AG08396 (cell line): ENCODE measurements at regions not wholly inside any gene's neighbourhood (a gene's known extent, or its start where the extent isn't known, plus 50 kb on each side); places are given as distances from the start of the nearest gene placed in this dataset.
"Not testable (repeated sequence)": the region's sequence is repeated elsewhere in the genome, so short reads cannot be mapped to it uniquely, and the experiment has no call there.

Experiments used
- DNase-seq: peaks from one replicate; pipeline ENCODE4 v3.0.0; 2012; ENCODE audit warnings: low spot score, mixed read lengths

- DNase-seq: no peak
These were observed 257.1 kb downstream of the GATA3 start for GRCh38 chr10:8311526-8312070.

- no peak for DNase-seq
These were observed 257.6 kb downstream of the GATA3 start for GRCh38 chr10:8312079-8312478.

- no peak for DNase-seq
These were observed 258.3 kb downstream of the GATA3 start for GRCh38 chr10:8312781-8313180.

GRCh38 chr10:8314486-8314885 lies 260.0 kb downstream of the GATA3 start:
- no peak for DNase-seq

- no peak for DNase-seq
These were observed 261.1 kb downstream of the GATA3 start for GRCh38 chr10:8315619-8316021.

- DNase-seq: no peak
These were observed 261.8 kb downstream of the GATA3 start for GRCh38 chr10:8316284-8316683.

- not testable (repeated sequence) for DNase-seq
These were observed 263.9 kb downstream of the GATA3 start for GRCh38 chr10:8318429-8318828.

- no peak for DNase-seq
These were observed 264.5 kb downstream of the GATA3 start for GRCh38 chr10:8318956-8319355.

GRCh38 chr10:8319704-8320103 lies 265.2 kb downstream of the GATA3 start:
- no peak for DNase-seq

- no peak for DNase-seq
These were observed 267.5 kb downstream of the GATA3 start for GRCh38 chr10:8321990-8322389.

- no peak for DNase-seq
These were observed 269.1 kb downstream of the GATA3 start for GRCh38 chr10:8323428-8324054.

- no peak for DNase-seq
These were observed 270.8 kb downstream of the GATA3 start for GRCh38 chr10:8325024-8325980.

GRCh38 chr10:8326396-8327139 lies 272.1 kb downstream of the GATA3 start:
- no peak for DNase-seq

- DNase-seq: no peak
These were observed 272.6 kb downstream of the GATA3 start for GRCh38 chr10:8327140-8327423.

GRCh38 chr10:8331387-8331786 lies 276.9 kb downstream of the GATA3 start:
- no peak for DNase-seq

- DNase-seq: peak; percentile 18
These were observed 277.6 kb downstream of the GATA3 start for GRCh38 chr10:8331896-8332729.

- DNase-seq: no peak
These were observed 278.2 kb downstream of the GATA3 start for GRCh38 chr10:8332730-8333111.

GRCh38 chr10:8334631-8335030 lies 280.1 kb downstream of the GATA3 start:
- DNase-seq: no peak

GRCh38 chr10:8336629-8337331 lies 282.3 kb downstream of the GATA3 start:
- DNase-seq: no peak

- DNase-seq: no peak
These were observed 282.8 kb downstream of the GATA3 start for GRCh38 chr10:8337332-8337651.

- DNase-seq: no peak
These were observed 283.8 kb downstream of the GATA3 start for GRCh38 chr10:8338177-8338766.
